Prostate gland (tissue), 2 donors: ENCODE measurements at regions not wholly inside any gene's neighbourhood (a gene's known extent, or its start where the extent isn't known, plus 50 kb on each side); places are given as distances from the start of the nearest gene placed in this dataset.

Experiments
- POLR2A ChIP-seq: fragments of 450-650 bp; IDR thresholded peaks from one replicate; pipeline ENCODE4 v1.6.1; 2016; ENCODE audit warnings: antibody characterized with exemption, mild to moderate bottlenecking
- TF ChIP-seq, protein P1 (sequence below), 4 experiments: fragments of 200-600 bp in 2 of 4; fragments of 450-650 bp in 2 of 4; sonication (generic) in 2 of 4; IDR thresholded peaks; 1 replicate in 3 of 4; 2 replicates in 1 of 4; pipeline ENCODE4 v1.5.1; 2016 to 2019; ENCODE audit warnings: antibody characterized with exemption in 4 of 4, mild to moderate bottlenecking in 2 of 4, moderate library complexity in 2 of 4

DNA sequence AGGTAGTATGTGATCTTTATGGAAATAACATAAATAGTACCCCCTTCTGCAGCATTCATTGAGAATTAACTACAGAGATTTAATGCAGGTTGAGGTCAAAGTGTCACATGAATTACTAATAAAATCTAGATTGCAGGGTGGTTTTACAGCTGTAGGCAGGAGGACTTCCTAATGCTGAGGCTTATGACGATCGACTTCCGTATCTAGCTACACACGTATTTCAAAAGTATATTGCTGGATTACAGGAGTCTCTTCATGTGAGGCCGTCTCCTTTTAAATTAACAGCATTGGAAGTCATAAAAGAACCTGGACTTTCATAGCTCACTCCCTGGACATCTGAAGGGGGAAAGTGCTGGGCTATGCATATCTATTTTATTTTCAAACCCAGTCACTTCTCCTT lies 180.9 kb downstream of the OSTF1 start:
- TF ChIP-seq, protein P1, sequence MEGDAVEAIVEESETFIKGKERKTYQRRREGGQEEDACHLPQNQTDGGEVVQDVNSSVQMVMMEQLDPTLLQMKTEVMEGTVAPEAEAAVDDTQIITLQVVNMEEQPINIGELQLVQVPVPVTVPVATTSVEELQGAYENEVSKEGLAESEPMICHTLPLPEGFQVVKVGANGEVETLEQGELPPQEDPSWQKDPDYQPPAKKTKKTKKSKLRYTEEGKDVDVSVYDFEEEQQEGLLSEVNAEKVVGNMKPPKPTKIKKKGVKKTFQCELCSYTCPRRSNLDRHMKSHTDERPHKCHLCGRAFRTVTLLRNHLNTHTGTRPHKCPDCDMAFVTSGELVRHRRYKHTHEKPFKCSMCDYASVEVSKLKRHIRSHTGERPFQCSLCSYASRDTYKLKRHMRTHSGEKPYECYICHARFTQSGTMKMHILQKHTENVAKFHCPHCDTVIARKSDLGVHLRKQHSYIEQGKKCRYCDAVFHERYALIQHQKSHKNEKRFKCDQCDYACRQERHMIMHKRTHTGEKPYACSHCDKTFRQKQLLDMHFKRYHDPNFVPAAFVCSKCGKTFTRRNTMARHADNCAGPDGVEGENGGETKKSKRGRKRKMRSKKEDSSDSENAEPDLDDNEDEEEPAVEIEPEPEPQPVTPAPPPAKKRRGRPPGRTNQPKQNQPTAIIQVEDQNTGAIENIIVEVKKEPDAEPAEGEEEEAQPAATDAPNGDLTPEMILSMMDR (IDR thresholded peaks at IDR 0.05) = no peak
- TF ChIP-seq POLR2A = no peak
